ENCODE measurements at regions not wholly inside any gene's neighbourhood (a gene's known extent, or its start where the extent isn't known, plus 50 kb on each side); places are given as distances from the start of the nearest gene placed in this dataset.

GRCh38 chr13:70864731-70865130 is 756.5 kb upstream of the KLHL1 start:
- TF ChIP-seq CTCF (IDR thresholded peaks at IDR 0.05) = no peak
- TF ChIP-seq POLR2A (IDR thresholded peaks at IDR 0.05) = no peak
- TF ChIP-seq POLR2AphosphoS5 (IDR thresholded peaks at IDR 0.05) = no peak
